GM23248 (cell line): ENCODE measurements at regions not wholly inside any gene's neighbourhood (a gene's known extent, or its start where the extent isn't known, plus 50 kb on each side); places are given as distances from the start of the nearest gene placed in this dataset.

ENCODE experiments used
- DNase-seq: peaks from one replicate; pipeline ENCODE4 v3.0.0-alpha.2; 2015
- H2AFZ ChIP-seq: fragments of 200-600 bp; sonication (generic); 2 replicates; pipeline ENCODE4 v1.6.1; 2016; ENCODE audit warnings: antibody characterized with exemption
- H3F3A ChIP-seq: fragments of 200-600 bp; sonication (generic); 2 replicates; pipeline ENCODE4 v1.6.1; 2016; ENCODE audit warnings: mild to moderate bottlenecking, antibody characterized with exemption, mixed run types; ENCODE audit not compliant: insufficient read depth
- H3K27ac ChIP-seq: fragments of 200-600 bp; sonication (generic); 2 replicates; pipeline ENCODE4 v1.5.1; 2016; ENCODE audit warnings: mild to moderate bottlenecking
- H3K27me3 ChIP-seq: fragments of 200-600 bp; sonication (generic); replicated peaks from 2 replicates; pipeline ENCODE4 v1.6.1; 2016; ENCODE audit warnings: mild to moderate bottlenecking; ENCODE audit not compliant: insufficient read depth
- H3K36me3 ChIP-seq: fragments of 200-600 bp; sonication (generic); 2 replicates; pipeline ENCODE4 v1.6.1; 2016; ENCODE audit warnings: low read depth, mild to moderate bottlenecking
- H3K4me1 ChIP-seq: fragments of 200-600 bp; sonication (generic); 2 replicates; pipeline ENCODE4 v1.6.1; 2016; ENCODE audit warnings: mild to moderate bottlenecking; ENCODE audit not compliant: insufficient read depth
- H3K4me2 ChIP-seq: fragments of 200-600 bp; sonication (generic); one replicate; pipeline ENCODE4 v1.6.1; 2016; ENCODE audit warnings: mild to moderate bottlenecking; ENCODE audit not compliant: unreplicated experiment
- H3K4me3 ChIP-seq: fragments of 200-600 bp; sonication (generic); 2 replicates; pipeline ENCODE4 v1.5.1; 2016; ENCODE audit warnings: mild to moderate bottlenecking
- H3K79me2 ChIP-seq: fragments of 200-600 bp; sonication (generic); 2 replicates; pipeline ENCODE4 v1.6.1; 2016; ENCODE audit warnings: mild to moderate bottlenecking; ENCODE audit not compliant: insufficient read depth
- H3K9ac ChIP-seq: fragments of 200-600 bp; sonication (generic); 2 replicates; pipeline ENCODE4 v1.6.1; 2016; ENCODE audit warnings: mild to moderate bottlenecking
- H3K9me2 ChIP-seq: fragments of 200-600 bp; sonication (generic); 2 replicates; pipeline ENCODE4 v1.6.1; 2016; ENCODE audit warnings: mixed run types, mild to moderate bottlenecking, moderate library complexity; ENCODE audit not compliant: insufficient read depth
- H3K9me3 ChIP-seq: fragments of 200-600 bp; sonication (generic); one replicate; pipeline ENCODE4 v1.6.1; 2017; ENCODE audit warnings: low read depth
- H4K20me1 ChIP-seq: fragments of 200-600 bp; sonication (generic); 2 replicates; pipeline ENCODE4 v1.6.0; 2016; ENCODE audit not compliant: insufficient read depth
- EZH2 ChIP-seq: fragments of 200-600 bp; sonication (generic); IDR thresholded peaks from 2 replicates; pipeline ENCODE4 v1.6.1; 2018; ENCODE audit warnings: antibody characterized with exemption, mild to moderate bottlenecking; ENCODE audit not compliant: insufficient read depth, poor library complexity, severe bottlenecking
- EZH2phosphoT487 ChIP-seq: fragments of 200-600 bp; sonication (generic); IDR thresholded peaks from 2 replicates; pipeline ENCODE4 v1.6.1; 2018; ENCODE audit warnings: antibody characterized with exemption, moderate library complexity, mild to moderate bottlenecking, low read depth; ENCODE audit not compliant: insufficient read depth
- WGBS, 2 experiments: methylation state at CpG; one replicate each; pipeline ENCODE4 v1.1.6; 2015 to 2017; ENCODE audit warnings: low lambda C conversion rate in 2 of 2, low coverage in 1 of 2; ENCODE audit errors: missing lambda C conversion rate in 2 of 2; 5-methylcytosine and 5-hydroxymethylcytosine counted together
- in situ Hi-C: fragments of 300-500 bp; cut with MboI; formaldehyde crosslinking; loops from 2 replicates; pipeline ENCODE4 v1.15.0; 2020

DNA sequence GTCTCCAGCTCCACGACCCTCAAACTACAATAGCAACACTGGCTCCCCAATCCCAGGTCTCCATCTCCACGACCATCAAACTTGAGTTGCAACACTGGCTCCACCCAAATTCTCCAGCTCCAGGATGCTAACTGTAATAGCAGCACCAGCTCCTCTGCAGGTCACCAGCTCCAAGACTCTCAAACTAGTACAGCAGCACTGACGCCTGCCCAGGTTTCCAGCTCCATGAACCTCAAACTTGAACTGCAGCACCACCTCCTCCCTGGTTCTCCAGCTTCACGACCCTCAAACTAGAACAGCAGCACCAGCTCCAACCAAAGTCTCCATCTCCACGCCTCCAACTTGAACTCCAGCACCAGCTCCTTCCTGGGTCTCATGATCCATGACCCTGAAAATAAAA, 353.8 kb downstream of the PREX1 start:
- TF ChIP-seq EZH2phosphoT487: no peak
- TF ChIP-seq EZH2: no peak
- Histone ChIP-seq H3K4me1 (no peaks in the 10 kb centered on the region), H3F3A (no peaks in the 10 kb centered on the region), H3K9ac (no peak overlapping the region), H3K9me3 (no peaks in the 10 kb centered on the region), H2AFZ (no peak overlapping the region), H3K27ac (no peak overlapping the region), H4K20me1 (no peaks in the 10 kb centered on the region), H3K4me2 (no peak overlapping the region), H3K36me3 (no peaks in the 10 kb centered on the region), H3K4me3 (no peak overlapping the region), H3K79me2 (no peaks in the 10 kb centered on the region), H3K27me3 (peaks cover 1% of the 10 kb centered on the region; the same call in 1 of the 2 replicates), H3K9me2 (no peaks in the 10 kb centered on the region)
- no peak for DNase-seq
- in situ Hi-C loops: no loop called here
- 25 to 35% methylated on average over 5 of the region's 5 CpGs for WGBS, 2 experiments

DNA sequence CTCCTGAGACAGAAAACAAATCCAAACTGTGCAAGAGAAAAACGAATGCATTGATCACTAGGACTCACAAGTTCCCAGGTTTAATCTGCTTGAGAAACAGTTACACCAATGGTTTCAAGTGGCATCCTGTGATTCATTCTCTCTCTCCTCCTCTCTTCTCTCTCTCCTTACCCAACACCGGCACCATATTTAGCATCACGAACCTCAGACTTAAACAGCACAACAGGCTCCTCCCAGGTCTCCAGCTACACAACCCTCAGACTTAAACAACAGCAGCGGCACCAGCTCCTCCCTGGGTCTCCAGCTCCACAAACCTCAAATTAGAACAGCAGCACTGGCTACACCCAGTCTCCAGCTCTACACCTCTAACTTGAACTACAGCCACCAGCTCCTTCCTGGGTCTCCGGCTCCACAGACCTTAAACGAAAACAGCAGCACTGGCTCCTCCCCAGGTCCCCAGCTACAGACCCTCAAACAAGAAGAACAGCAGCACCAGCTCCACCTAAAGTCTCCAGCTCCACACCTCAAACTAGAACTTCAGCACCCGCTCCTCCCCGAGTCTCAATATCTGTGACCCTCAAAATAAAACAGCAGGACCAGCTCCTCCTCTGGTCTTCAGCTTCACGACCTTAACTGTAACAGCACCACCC, 355.9 kb downstream of the PREX1 start:
- H3K9me3 ChIP-seq: no peaks in the 10 kb centered on the region
- no peaks in the 10 kb centered on the region for H3K9me2 ChIP-seq
- in situ Hi-C loops: no loop called here
- H3F3A ChIP-seq: no peaks in the 10 kb centered on the region
- H3K9ac ChIP-seq: no peak overlapping the region
- no peaks in the 10 kb centered on the region for H4K20me1 ChIP-seq
- no peaks in the 10 kb centered on the region; the same call in 1 of the 2 replicates for H3K27me3 ChIP-seq
- DNase-seq: no peak
- H3K27ac ChIP-seq: no peak overlapping the region
- no peaks in the 10 kb centered on the region for H3K36me3 ChIP-seq
- no peaks in the 10 kb centered on the region for H3K4me1 ChIP-seq
- H3K4me3 ChIP-seq: no peak overlapping the region
- WGBS, 2 experiments: 32 to 33% methylated on average over 9 of the region's 9 CpGs
- no peak overlapping the region for H2AFZ ChIP-seq
- H3K4me2 ChIP-seq: no peak overlapping the region
- TF ChIP-seq EZH2 (no peak), EZH2phosphoT487 (no peak)
- H3K79me2 ChIP-seq: no peaks in the 10 kb centered on the region

- H3K9ac ChIP-seq: no peak overlapping the region
- no peak overlapping the region for H2AFZ ChIP-seq
- no peak overlapping the region for H3K27ac ChIP-seq
- no peaks in the 10 kb centered on the region; the same call in 1 of the 2 replicates for H3K27me3 ChIP-seq
- no peaks in the 10 kb centered on the region for H3K9me3 ChIP-seq
- WGBS, 2 experiments: 49 to 50% methylated on average over 5 of the region's 5 CpGs
- no peak overlapping the region for H3K4me3 ChIP-seq
- no peaks in the 10 kb centered on the region for H3K36me3 ChIP-seq
- no peak for DNase-seq
- no peaks in the 10 kb centered on the region for H3F3A ChIP-seq
- no peak overlapping the region for H3K4me2 ChIP-seq
- H3K9me2 ChIP-seq: no peaks in the 10 kb centered on the region
- in situ Hi-C loops: no loop called here
- TF ChIP-seq EZH2phosphoT487: no peak
- no peak for TF ChIP-seq EZH2
- H4K20me1 ChIP-seq: no peaks in the 10 kb centered on the region
- no peaks in the 10 kb centered on the region for H3K4me1 ChIP-seq
- H3K79me2 ChIP-seq: no peaks in the 10 kb centered on the region
These were observed 356.6 kb downstream of the PREX1 start for GRCh38 chr20:48471176-48471575.

DNA sequence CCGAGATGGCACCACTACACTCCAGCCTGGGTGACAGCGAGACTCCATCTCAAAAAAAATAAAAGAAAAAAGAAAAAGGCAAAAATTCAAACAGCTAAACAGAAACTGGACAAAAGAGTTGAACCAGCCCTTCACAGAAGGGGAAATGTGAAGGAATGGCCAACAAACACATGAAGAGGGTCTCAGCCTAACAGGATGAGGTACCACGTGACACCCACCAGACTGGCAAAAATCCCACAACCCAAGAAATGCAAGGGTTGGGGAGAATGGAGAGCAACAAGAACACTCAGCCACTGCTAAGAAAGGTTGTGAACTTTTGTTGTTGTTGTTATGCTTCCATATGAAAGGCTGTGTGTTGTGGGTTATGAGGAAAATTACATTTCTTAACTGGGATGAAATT, 357.7 kb downstream of the PREX1 start:
- Histone ChIP-seq H3K36me3 (no peaks in the 10 kb centered on the region), H3K27me3 (no peaks in the 10 kb centered on the region; the same call in 1 of the 2 replicates), H2AFZ (no peak overlapping the region), H3F3A (no peaks in the 10 kb centered on the region), H3K9me2 (no peaks in the 10 kb centered on the region), H3K4me2 (no peak overlapping the region), H3K79me2 (no peaks in the 10 kb centered on the region), H3K4me3 (no peak overlapping the region), H3K27ac (no peak overlapping the region), H3K9ac (no peak overlapping the region), H3K9me3 (no peaks in the 10 kb centered on the region), H4K20me1 (no peaks in the 10 kb centered on the region), H3K4me1 (no peaks in the 10 kb centered on the region)
- no peak for DNase-seq
- in situ Hi-C loops: no loop called here
- no peak for TF ChIP-seq EZH2
- TF ChIP-seq EZH2phosphoT487: no peak
- WGBS, 2 experiments: 32 to 54% methylated on average over 3 of the region's 3 CpGs

DNA sequence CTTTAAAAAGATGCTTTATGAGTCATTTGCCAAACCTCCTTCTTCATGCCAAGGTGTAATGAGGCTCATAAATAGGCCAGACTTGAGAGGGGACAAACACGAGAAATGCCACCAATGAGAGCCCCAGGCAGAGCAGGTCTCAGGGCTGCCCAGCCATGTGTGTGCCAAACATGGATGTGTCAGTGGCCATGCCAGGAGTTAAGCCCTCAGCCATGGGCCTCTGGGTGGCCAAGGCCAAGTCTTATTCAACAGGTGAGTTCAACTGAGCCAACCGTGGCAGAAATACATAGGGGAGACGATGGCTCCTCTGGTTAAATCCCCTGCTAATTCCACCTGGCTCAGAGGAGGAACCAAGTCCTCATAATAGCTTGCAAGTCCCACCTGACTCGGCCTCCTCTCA, 358.8 kb downstream of the PREX1 start:
- WGBS, 2 experiments: 56 to 62% methylated on average over 4 of the region's 4 CpGs
- Histone ChIP-seq H3F3A (no peaks in the 10 kb centered on the region), H3K4me3 (no peak overlapping the region), H3K36me3 (no peaks in the 10 kb centered on the region), H3K4me1 (no peaks in the 10 kb centered on the region), H3K4me2 (no peak overlapping the region), H3K9me3 (no peaks in the 10 kb centered on the region), H3K79me2 (no peaks in the 10 kb centered on the region), H3K9ac (no peak overlapping the region), H4K20me1 (no peaks in the 10 kb centered on the region), H3K27me3 (no peaks in the 10 kb centered on the region; the same call in 1 of the 2 replicates), H2AFZ (no peak overlapping the region), H3K9me2 (no peaks in the 10 kb centered on the region), H3K27ac (no peak overlapping the region)
- in situ Hi-C loops: no loop called here
- DNase-seq: no peak
- no peak for TF ChIP-seq EZH2phosphoT487
- no peak for TF ChIP-seq EZH2
